NOMO-1 (cell line): ENCODE measurements at regions not wholly inside any gene's neighbourhood (a gene's known extent, or its start where the extent isn't known, plus 50 kb on each side); places are given as distances from the start of the nearest gene placed in this dataset.

Source experiments
- DNase-seq, 2 experiments: peaks; one replicate each; lab custom pipeline; 2025; ENCODE audit not compliant: unreplicated experiment in 2 of 2; lab: John Stamatoyannopoulos, UW

- no peak for DNase-seq
These were observed 133.7 kb upstream of the MON1B start for GRCh38 chr16:77057161-77057774.

- no peak for DNase-seq
These were observed 131.5 kb upstream of the MON1B start for GRCh38 chr16:77059446-77059845.

- peak in 1 of 2 experiments; percentile 19 for DNase-seq
These were observed 130.4 kb upstream of the MON1B start for GRCh38 chr16:77060614-77061013.

GRCh38 chr16:77062878-77063675, 127.9 kb upstream of the MON1B start:
- peak in 1 of 2 experiments; percentile 36 for DNase-seq

GRCh38 chr16:77063676-77064016, 127.3 kb upstream of the MON1B start:
- DNase-seq: no peak

GRCh38 chr16:77064037-77064436, 127.0 kb upstream of the MON1B start:
- DNase-seq: no peak

GRCh38 chr16:77066896-77067496, 124.0 kb upstream of the MON1B start:
- no peak for DNase-seq

- DNase-seq: no peak
These were observed 123.1 kb upstream of the MON1B start for GRCh38 chr16:77067900-77068299.

- DNase-seq: no peak
These were observed 122.6 kb upstream of the MON1B start for GRCh38 chr16:77068402-77068801.

GRCh38 chr16:77069929-77070328, 121.1 kb upstream of the MON1B start:
- no peak for DNase-seq

GRCh38 chr16:77070683-77071082, 120.3 kb upstream of the MON1B start:
- no peak for DNase-seq

GRCh38 chr16:77076839-77077238, 114.2 kb upstream of the MON1B start:
- peak in 1 of 2 experiments; percentile 1 for DNase-seq

GRCh38 chr16:77077256-77077922, 113.6 kb upstream of the MON1B start:
- no peak for DNase-seq

- no peak for DNase-seq
These were observed 105.0 kb upstream of the MON1B start for GRCh38 chr16:77085981-77086380.

GRCh38 chr16:77090062-77090461, 100.9 kb upstream of the MON1B start:
- no peak for DNase-seq

GRCh38 chr16:77093309-77093708, 97.7 kb upstream of the MON1B start:
- no peak for DNase-seq

- no peak for DNase-seq
These were observed 97.0 kb upstream of the MON1B start for GRCh38 chr16:77093999-77094398.

- DNase-seq: peak; percentile 77 to 97
These were observed 79.9 kb upstream of the MON1B start for GRCh38 chr16:77111056-77111565.

GRCh38 chr16:77112746-77113145, 78.2 kb upstream of the MON1B start:
- DNase-seq: no peak

- DNase-seq: no peak
These were observed 77.2 kb upstream of the MON1B start for GRCh38 chr16:77113835-77114234.

GRCh38 chr16:77114361-77114760, 76.6 kb upstream of the MON1B start:
- peak in 1 of 2 experiments; percentile 13 for DNase-seq
